GM19023 (cell line): ENCODE measurements at regions not wholly inside any gene's neighbourhood (a gene's known extent, or its start where the extent isn't known, plus 50 kb on each side); places are given as distances from the start of the nearest gene placed in this dataset.
"Not testable (repeated sequence)": the region's sequence is repeated elsewhere in the genome, so short reads cannot be mapped to it uniquely, and the experiment has no call there.

ENCODE experiments used
- ATAC-seq: cut with Tn5 transposase; IDR thresholded peaks from one replicate; pipeline ENCODE4 v1.9.1; 2021; ENCODE audit warnings: mild to moderate bottlenecking, moderate library complexity; ENCODE audit not compliant: unreplicated experiment

- no peak for ATAC-seq
These were observed 289.7 kb upstream of the ANXA10 start for GRCh38 chr4:167802463-167803212.

- ATAC-seq, result no peak
These were observed 280.4 kb upstream of the ANXA10 start for GRCh38 chr4:167811958-167812357.

- ATAC-seq, result no peak
These were observed 266.1 kb upstream of the ANXA10 start for GRCh38 chr4:167826281-167826680.

- no peak for ATAC-seq
These were observed 260.5 kb upstream of the ANXA10 start for GRCh38 chr4:167831855-167832254.

GRCh38 chr4:167838686-167839085, 253.7 kb upstream of the ANXA10 start:
- no peak for ATAC-seq

GRCh38 chr4:167842487-167842886, 249.8 kb upstream of the ANXA10 start:
- no peak for ATAC-seq

GRCh38 chr4:167854881-167855280, 237.5 kb upstream of the ANXA10 start:
- ATAC-seq, result no peak

GRCh38 chr4:167858127-167858526, 234.2 kb upstream of the ANXA10 start:
- ATAC-seq, result not testable (repeated sequence)

GRCh38 chr4:167867191-167867590, 225.1 kb upstream of the ANXA10 start:
- no peak for ATAC-seq

GRCh38 chr4:167868163-167868562, 224.2 kb upstream of the ANXA10 start:
- ATAC-seq, result no peak

GRCh38 chr4:167873496-167873895, 218.8 kb upstream of the ANXA10 start:
- no peak for ATAC-seq

- ATAC-seq, result not testable (repeated sequence)
These were observed 216.2 kb upstream of the ANXA10 start for GRCh38 chr4:167876091-167876490.

- ATAC-seq, result not testable (repeated sequence)
These were observed 214.5 kb upstream of the ANXA10 start for GRCh38 chr4:167877826-167878225.

- no peak for ATAC-seq
These were observed 209.1 kb upstream of the ANXA10 start for GRCh38 chr4:167883266-167883665.

GRCh38 chr4:167885071-167885470, 207.3 kb upstream of the ANXA10 start:
- no peak for ATAC-seq

GRCh38 chr4:167885872-167886271, 206.5 kb upstream of the ANXA10 start:
- no peak for ATAC-seq

GRCh38 chr4:167887726-167888125, 204.6 kb upstream of the ANXA10 start:
- no peak for ATAC-seq

- no peak for ATAC-seq
These were observed 202.1 kb upstream of the ANXA10 start for GRCh38 chr4:167890226-167890625.

GRCh38 chr4:167893531-167893930, 198.8 kb upstream of the ANXA10 start:
- ATAC-seq, result no peak

- ATAC-seq, result not testable (repeated sequence)
These were observed 196.1 kb upstream of the ANXA10 start for GRCh38 chr4:167896260-167896659.

- no peak for ATAC-seq
These were observed 195.2 kb upstream of the ANXA10 start for GRCh38 chr4:167897116-167897515.

GRCh38 chr4:167903291-167903721, 189.0 kb upstream of the ANXA10 start:
- no peak for ATAC-seq

GRCh38 chr4:167906851-167907250, 185.5 kb upstream of the ANXA10 start:
- ATAC-seq, result no peak
